H1 (cell line): ENCODE measurements at regions not wholly inside any gene's neighbourhood (a gene's known extent, or its start where the extent isn't known, plus 50 kb on each side); places are given as distances from the start of the nearest gene placed in this dataset.

ENCODE experiments used
- BRCA1 ChIP-seq: IDR thresholded peaks from 2 replicates; pipeline ENCODE4 v1.6.1; 2012; ENCODE audit warnings: low read depth, low read length, improper control_type of control experiment
- CBX8 ChIP-seq: fragments of 300-800, 300-1000 bp; sonication (generic); IDR thresholded peaks from 2 replicates; pipeline ENCODE4 v1.7.1; 2016; ENCODE audit warnings: low read depth, low read length, borderline replicate concordance
- GTF2F1 ChIP-seq: IDR thresholded peaks from 2 replicates; pipeline ENCODE4 v1.6.1; 2012; ENCODE audit warnings: low read depth, low read length, improper control_type of control experiment, borderline replicate concordance
- SUZ12 ChIP-seq: fragments of 200-600 bp; sonication (generic); IDR thresholded peaks from 2 replicates; pipeline ENCODE4 v1.6.1; 2012; ENCODE audit warnings: mild to moderate bottlenecking, inconsistent platforms, low read length, moderate library complexity, mixed read lengths
- TF ChIP-seq, protein P1 (sequence below), 3 experiments: IDR thresholded peaks; 1 replicate in 2 of 3; 2 replicates in 1 of 3; pipeline versions ENCODE4 v1.5.1 to v1.6.1; 2011; ENCODE audit warnings: low read length in 3 of 3, mild to moderate bottlenecking in 3 of 3, inconsistent platforms in 2 of 3, low read depth in 1 of 3, moderate library complexity in 1 of 3; ENCODE audit not compliant: insufficient read depth in 1 of 3; ENCODE audit errors: control extremely low read depth in 1 of 3

DNA sequence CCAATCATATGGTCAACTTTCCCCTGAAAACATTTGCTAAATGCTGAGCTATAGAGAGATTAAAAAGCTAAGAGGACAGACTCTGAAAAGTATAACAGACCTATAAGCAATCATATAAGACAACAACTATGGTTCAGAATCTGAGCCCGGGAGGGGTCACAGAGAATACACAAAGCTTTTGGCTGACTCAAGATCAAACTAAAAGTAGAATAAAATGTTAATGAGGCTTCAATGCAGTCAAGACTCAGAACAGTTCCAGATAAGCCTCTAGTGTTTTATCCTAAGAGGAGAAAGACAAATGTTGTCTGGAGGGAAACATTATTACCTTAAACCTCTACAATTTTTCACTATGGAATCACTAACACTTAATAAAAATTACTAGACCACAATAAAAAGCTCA is 175.4 kb upstream of the VEGFC start (continued):
- TF ChIP-seq GTF2F1 = no peak
- no peak for TF ChIP-seq CBX8
- TF ChIP-seq, protein P1, sequence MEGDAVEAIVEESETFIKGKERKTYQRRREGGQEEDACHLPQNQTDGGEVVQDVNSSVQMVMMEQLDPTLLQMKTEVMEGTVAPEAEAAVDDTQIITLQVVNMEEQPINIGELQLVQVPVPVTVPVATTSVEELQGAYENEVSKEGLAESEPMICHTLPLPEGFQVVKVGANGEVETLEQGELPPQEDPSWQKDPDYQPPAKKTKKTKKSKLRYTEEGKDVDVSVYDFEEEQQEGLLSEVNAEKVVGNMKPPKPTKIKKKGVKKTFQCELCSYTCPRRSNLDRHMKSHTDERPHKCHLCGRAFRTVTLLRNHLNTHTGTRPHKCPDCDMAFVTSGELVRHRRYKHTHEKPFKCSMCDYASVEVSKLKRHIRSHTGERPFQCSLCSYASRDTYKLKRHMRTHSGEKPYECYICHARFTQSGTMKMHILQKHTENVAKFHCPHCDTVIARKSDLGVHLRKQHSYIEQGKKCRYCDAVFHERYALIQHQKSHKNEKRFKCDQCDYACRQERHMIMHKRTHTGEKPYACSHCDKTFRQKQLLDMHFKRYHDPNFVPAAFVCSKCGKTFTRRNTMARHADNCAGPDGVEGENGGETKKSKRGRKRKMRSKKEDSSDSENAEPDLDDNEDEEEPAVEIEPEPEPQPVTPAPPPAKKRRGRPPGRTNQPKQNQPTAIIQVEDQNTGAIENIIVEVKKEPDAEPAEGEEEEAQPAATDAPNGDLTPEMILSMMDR (IDR thresholded peaks at IDR 0.05; ENCODE audit: control extremely low read depth in 1 of 3, insufficient read depth in 1 of 3, low read depth in 1 of 3, low read length in 3 of 3) = no peak
- TF ChIP-seq BRCA1 = no peak
- no peak for TF ChIP-seq SUZ12
- TF ChIP-seq, all 59 proteins: peak for 0
